HG03097 (cell line): ENCODE measurements at regions not wholly inside any gene's neighbourhood (a gene's known extent, or its start where the extent isn't known, plus 50 kb on each side); places are given as distances from the start of the nearest gene placed in this dataset.
"Not testable (repeated sequence)": the region's sequence is repeated elsewhere in the genome, so short reads cannot be mapped to it uniquely, and the experiment has no call there.

Source experiments
- ATAC-seq: cut with Tn5 transposase; IDR thresholded peaks from one replicate; pipeline ENCODE4 v1.9.1; 2021; ENCODE audit not compliant: unreplicated experiment, low FRiP score

DNA sequence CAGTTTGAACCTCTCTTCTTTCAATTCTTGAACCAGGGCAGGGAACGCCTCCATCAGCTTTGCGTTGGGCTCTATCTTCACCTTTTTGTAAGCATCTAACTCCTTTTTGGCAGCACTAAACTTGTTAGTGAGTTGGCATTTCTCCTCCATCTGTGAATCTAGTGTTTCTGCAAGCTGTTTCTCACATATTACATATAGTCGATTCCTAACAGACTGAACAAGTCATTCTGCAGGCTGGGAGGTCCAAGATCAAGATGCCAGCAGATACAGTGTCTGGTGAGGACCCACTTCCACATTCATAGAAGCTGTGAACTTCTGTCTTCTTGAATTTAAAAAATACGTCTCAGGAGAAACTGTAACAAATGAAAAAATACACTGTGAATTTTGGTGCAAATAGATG is 539.7 kb downstream of the ANKRD7 start:
- no peak for ATAC-seq

- no peak for ATAC-seq
Observed at GRCh38 chr7:118771672-118772071, 547.2 kb downstream of the ANKRD7 start.

DNA sequence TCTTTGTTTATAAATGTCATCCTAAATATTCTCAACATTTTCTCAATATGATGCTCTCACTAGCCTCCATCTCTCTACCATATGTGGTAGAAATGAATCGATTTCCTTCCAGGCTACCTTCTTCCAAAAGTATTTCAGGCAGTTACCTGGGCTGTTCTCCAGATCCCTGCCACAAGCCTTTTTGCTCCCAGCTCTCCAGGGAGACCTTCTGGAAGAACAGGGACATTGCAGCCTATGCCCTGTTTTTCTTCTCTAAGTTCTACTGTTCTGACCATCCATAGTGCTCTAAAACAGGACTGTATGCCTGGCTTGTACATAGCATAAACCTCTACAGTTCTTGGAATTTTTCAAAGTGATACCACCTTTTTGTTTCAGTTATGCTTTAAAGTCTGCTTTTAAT is 552.8 kb downstream of the ANKRD7 start:
- ATAC-seq, result no peak

- ATAC-seq, result no peak
Observed at GRCh38 chr7:118792682-118793081, 568.2 kb downstream of the ANKRD7 start.

DNA sequence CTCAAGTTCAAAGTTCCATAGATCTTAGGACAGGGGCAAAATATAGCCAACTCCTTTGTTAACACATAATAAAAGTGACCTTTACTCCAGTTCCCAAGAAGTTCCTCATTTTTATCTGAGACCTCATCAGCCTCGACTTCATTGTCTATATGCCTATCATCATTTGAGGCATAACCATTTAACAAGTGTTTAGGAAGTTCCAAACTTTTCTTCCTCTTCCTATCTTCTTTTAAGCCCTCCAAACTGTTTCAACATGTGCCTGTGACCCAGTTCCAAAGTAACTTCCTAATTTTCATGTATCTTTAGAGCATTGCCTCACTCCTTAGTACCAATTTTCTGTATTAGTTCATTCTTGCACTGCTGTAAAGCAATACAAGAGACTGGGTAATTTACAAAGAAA is 569.1 kb downstream of the ANKRD7 start:
- ATAC-seq, result no peak

GRCh38 chr7:118794419-118794818 is 569.9 kb downstream of the ANKRD7 start:
- ATAC-seq, result no peak

GRCh38 chr7:118801366-118801765 is 576.9 kb downstream of the ANKRD7 start:
- no peak for ATAC-seq

- no peak for ATAC-seq
Observed at GRCh38 chr7:118802726-118803125, 578.2 kb downstream of the ANKRD7 start.

DNA sequence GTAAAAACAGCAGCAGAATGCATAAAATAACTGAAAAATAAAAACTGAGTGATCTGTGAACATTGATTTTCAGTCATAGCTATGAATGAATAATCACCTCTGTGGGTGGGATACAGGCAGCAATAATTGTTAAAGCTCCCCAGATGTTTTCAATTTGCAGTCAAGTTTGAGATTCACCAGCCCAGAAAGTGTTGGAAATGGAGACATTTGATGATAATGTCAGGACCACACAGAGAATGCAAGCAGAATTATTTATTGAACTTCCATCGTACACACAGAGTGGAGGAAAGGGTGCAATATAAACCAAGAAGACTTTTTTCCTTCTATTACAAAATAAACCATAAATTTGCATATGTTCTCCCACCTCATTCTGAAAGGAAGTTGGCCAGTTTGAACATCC is 601.7 kb downstream of the ANKRD7 start:
- ATAC-seq, result no peak

- peak; percentile 100 for ATAC-seq
Observed at GRCh38 chr7:118836933-118837332, 612.4 kb downstream of the ANKRD7 start.

DNA sequence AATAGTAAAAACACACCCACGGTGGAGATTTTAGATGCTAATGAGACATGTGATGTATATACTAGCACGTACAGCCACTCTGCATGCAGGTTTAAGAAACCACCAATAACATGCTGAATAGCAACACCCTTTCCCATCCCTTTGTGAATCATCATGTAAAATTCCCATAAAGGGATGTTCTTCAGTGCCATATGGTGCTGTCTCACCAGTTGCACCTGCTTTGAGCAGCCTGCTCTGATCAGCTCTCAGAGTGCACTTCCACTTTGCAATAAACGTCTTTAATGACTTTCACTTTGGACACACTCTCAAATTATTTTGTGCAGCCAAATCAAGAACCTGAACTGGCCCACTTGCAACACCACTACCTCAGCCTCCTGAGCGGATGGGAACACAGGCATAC is 615.0 kb downstream of the ANKRD7 start:
- ATAC-seq, result no peak

GRCh38 chr7:118843456-118843855 is 619.0 kb downstream of the ANKRD7 start:
- no peak for ATAC-seq

GRCh38 chr7:118844748-118845147 is 620.2 kb downstream of the ANKRD7 start:
- no peak for ATAC-seq

- no peak for ATAC-seq
Observed at GRCh38 chr7:118845791-118846190, 621.3 kb downstream of the ANKRD7 start.

- no peak for ATAC-seq
Observed at GRCh38 chr7:118846977-118847376, 622.5 kb downstream of the ANKRD7 start.

DNA sequence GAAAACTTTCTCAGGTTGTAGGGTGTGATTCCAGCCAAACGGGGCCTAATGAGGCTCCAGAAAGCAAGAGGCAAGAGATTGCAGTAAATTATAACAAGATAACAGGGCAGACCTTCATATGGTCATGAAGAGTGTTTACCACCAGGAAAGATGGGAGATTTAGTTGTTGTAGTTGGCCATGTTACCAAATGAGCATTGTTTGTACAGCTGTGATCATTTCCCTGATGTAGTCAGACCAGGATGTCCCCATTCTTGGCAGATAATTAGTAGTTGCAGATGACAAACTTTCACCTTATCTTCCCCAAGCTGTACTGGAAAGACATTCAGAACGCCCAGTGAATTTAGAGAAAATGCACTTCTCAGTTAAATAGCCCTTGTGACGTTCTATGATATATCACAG is 630.8 kb downstream of the ANKRD7 start:
- ATAC-seq, result no peak

DNA sequence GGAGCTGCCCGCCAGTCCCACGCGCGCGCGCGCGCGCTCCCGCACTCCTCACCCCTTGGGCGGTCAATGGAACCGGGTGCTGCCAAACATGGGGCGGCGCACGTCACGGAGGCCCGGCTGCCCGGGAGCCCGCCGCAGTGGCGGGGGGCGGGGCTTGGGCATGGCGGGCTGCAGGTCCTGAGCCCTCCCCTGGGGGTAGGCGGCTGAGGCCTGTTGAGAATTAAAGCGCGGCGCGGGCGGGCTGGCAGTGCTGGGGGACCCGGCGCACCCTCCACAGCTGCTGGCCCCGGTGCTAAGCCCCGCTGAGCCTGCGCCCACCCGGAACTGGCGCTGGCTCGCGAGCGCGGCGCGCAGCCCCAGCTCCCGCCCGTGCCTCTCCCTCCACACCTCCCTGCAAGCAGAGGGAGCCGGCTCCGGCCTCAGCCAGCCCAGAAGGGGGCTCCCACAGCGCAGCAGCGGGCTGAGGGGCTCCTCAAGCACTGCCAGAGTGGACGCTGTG is 634.2 kb downstream of the ANKRD7 start:
- ATAC-seq, result no peak

DNA sequence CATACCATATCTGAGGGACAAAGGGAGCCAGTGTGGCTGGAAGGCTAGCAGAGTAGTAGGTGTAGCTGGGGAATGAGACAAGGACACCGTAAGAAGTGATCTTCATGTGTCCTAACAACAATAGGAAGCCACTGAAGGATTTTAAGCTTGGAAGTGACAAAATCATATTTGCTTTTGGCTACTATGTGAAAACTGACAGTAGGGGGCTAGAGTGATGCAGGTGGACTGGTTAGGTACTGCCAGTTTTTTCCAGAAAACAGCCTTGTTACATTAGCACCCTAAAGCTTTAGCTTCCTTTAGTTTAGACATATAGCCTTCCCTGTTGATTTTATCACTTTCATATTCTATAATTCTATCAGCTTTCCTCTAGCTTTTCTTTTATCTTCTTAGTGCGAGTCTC is 637.1 kb downstream of the ANKRD7 start:
- ATAC-seq, result no peak

DNA sequence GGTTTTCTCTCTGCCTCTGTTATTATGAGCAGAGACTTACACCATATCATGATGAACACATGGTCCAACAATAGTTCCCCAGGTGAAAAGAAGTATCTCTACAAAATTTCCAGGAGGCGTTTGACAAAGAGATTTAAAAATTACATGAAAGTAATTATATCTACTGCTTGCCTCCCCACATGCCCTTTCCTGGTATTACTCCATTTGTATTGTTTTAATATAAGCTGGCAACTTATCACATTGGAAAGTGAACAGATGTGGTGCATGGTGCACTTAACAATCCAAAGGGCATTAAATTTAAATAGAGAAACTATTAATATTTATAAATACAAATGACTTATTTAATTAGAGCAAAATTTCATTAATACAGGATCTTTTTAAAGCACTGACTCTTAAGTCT is 638.2 kb downstream of the ANKRD7 start:
- ATAC-seq, result no peak

DNA sequence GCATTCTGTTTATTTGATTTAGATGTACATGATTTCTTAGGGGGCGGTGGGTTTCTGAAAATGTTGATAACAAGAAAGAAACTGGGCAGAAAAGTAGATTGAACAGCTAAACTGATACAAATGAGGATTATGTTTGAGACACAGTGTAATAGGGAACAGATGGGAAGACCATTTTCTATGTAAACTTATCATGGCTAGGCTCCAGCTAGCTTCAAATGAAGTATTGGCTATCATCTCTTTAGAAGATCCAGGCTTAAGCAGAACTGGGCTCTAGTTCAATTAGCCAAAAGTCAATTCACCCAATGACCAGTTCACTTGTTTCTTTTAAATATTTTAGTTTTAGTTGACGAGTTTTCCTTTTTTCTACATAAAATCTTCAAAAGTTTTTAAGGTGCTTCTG is 639.5 kb downstream of the ANKRD7 start:
- no peak for ATAC-seq

GRCh38 chr7:118867860-118868259 is 643.4 kb downstream of the ANKRD7 start:
- ATAC-seq, result no peak

DNA sequence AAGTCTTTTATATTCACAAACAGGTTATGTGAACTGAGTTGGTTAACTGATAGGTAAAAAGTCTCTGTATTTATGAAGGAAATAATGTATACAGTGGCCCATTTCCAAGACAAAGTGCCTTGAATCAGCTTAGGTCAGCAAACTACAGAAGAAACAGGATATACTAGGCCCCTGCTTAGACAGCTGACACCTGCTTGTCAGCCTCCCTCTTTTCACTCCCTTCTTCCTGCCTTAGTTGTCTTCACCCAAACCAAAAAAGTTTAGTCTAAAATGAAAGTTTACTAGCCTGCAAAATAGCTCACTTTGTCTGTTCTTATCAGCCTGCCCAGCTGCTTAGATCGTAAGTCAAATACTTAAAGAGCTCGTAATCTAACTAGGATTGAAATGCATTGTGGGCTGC is 644.6 kb downstream of the ANKRD7 start:
- ATAC-seq, result not testable (repeated sequence)

GRCh38 chr7:118870187-118870586 is 645.7 kb downstream of the ANKRD7 start:
- ATAC-seq, result no peak
